Chondrocyte (in vitro differentiated cells): ENCODE measurements at regions not wholly inside any gene's neighbourhood (a gene's known extent, or its start where the extent isn't known, plus 50 kb on each side); places are given as distances from the start of the nearest gene placed in this dataset.

Source experiments
- DNase-seq: peaks from one replicate; pipeline ENCODE4 v3.0.0; 2021; ENCODE audit warnings: mixed read lengths, low spot score
- H3K27ac Mint-ChIP-seq: one replicate; pipeline ENCODE4 v1.8.0; 2021; ENCODE audit warnings: mild to moderate bottlenecking, moderate library complexity, mixed read lengths; ENCODE audit not compliant: unreplicated experiment
- H3K27me3 Mint-ChIP-seq: 2 replicates; pipeline ENCODE4 v1.8.0; 2021; ENCODE audit warnings: low read depth, mixed read lengths
- H3K36me3 Mint-ChIP-seq: 2 replicates; pipeline ENCODE4 v1.8.0; 2021; ENCODE audit warnings: low read depth, mixed read lengths
- H3K4me1 Mint-ChIP-seq: 2 replicates; pipeline ENCODE4 v1.8.0; 2021; ENCODE audit warnings: low read depth, mild to moderate bottlenecking, mixed read lengths
- H3K4me3 Mint-ChIP-seq: one replicate; pipeline ENCODE4 v1.8.0; 2021; ENCODE audit warnings: mild to moderate bottlenecking, moderate library complexity, mixed read lengths; ENCODE audit not compliant: unreplicated experiment
- H3K9me3 Mint-ChIP-seq: 2 replicates; pipeline ENCODE4 v1.8.0; 2021; ENCODE audit warnings: low read depth, mixed read lengths
- TF ChIP-seq, protein P1 (sequence below): fragments of 200-600 bp; sonication (generic); IDR thresholded peaks from 2 replicates; pipeline ENCODE4 v1.5.0; 2021; ENCODE audit warnings: antibody characterized with exemption, mild to moderate bottlenecking, moderate library complexity

DNA sequence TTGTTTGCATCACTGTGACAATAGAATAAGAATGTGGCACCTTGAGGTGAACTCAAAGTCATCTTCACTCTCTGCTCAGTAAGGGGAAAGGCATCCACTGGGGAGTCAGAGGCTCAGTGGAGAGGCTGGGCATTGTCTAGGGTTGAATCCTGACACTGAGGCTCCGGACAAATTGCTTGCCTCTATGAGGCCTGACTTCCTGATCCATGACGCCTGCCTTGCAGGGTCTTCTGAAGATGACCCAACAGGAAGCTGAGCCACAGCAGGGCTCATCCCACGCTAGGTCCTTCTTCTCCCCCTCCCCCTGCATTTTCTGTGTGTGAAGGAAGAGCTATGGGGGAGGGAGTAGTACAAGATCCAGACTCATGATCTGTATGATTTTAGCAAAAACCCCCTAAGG is 265.1 kb downstream of the SH3BP4 start:
- Mint-ChIP-seq H3K4me1 (no peaks in the 10 kb centered on the region), H3K27ac (no peak overlapping the region), H3K27me3 (no peaks in the 10 kb centered on the region), H3K4me3 (no peak overlapping the region), H3K9me3 (no peaks in the 10 kb centered on the region), H3K36me3 (peaks cover 1% of the 10 kb centered on the region)
- TF ChIP-seq, protein P1, sequence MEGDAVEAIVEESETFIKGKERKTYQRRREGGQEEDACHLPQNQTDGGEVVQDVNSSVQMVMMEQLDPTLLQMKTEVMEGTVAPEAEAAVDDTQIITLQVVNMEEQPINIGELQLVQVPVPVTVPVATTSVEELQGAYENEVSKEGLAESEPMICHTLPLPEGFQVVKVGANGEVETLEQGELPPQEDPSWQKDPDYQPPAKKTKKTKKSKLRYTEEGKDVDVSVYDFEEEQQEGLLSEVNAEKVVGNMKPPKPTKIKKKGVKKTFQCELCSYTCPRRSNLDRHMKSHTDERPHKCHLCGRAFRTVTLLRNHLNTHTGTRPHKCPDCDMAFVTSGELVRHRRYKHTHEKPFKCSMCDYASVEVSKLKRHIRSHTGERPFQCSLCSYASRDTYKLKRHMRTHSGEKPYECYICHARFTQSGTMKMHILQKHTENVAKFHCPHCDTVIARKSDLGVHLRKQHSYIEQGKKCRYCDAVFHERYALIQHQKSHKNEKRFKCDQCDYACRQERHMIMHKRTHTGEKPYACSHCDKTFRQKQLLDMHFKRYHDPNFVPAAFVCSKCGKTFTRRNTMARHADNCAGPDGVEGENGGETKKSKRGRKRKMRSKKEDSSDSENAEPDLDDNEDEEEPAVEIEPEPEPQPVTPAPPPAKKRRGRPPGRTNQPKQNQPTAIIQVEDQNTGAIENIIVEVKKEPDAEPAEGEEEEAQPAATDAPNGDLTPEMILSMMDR: no peak
- DNase-seq: no peak

DNA sequence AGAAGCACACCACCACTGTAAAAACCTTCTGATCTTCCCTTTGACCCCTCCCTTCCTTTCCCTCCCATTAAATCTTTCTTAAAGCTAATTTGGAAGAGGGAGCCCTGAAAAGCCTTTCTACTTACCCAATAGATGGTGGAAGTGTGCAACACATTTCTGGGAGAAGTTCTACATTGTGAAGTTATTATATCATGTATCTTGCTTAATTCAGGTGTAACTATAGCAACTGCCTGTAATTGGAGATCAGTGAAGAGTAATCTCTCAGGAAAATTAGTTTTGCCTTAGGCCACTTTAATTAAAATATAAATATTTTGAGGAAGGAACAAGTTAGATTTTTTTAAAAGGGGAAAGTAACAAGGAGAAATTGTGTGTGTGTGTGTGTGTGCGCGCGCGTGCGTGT is 266.0 kb downstream of the SH3BP4 start:
- no peak for DNase-seq
- Mint-ChIP-seq H3K9me3 (no peaks in the 10 kb centered on the region), H3K27ac (no peak overlapping the region), H3K36me3 (peaks cover 1% of the 10 kb centered on the region), H3K27me3 (no peaks in the 10 kb centered on the region), H3K4me3 (no peak overlapping the region), H3K4me1 (no peaks in the 10 kb centered on the region)
- TF ChIP-seq, protein P1: no peak

DNA sequence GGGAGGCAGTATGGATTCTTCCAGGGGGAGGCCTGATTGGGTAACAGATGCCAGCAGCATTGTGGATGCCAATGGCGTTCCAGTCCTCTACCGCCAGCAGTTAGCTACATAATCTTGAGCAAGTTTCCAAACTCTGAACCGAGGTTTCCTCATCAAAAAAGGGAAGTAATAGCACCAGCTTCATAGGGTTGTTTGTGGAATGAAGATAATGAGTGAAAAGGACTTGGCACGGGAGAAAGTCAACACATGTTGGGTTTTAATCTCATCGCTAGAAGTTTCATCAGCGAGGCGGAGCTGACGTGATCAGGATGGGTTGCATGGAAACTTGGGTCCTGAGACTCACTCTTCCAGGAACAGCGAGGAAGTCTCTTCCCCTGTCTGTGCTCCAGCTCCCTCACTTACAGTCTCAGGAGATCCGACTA is 266.7 kb downstream of the SH3BP4 start:
- H3K27ac Mint-ChIP-seq: no peak overlapping the region
- H3K4me1 Mint-ChIP-seq: no peaks in the 10 kb centered on the region
- H3K36me3 Mint-ChIP-seq: no peaks in the 10 kb centered on the region
- H3K4me3 Mint-ChIP-seq: no peak overlapping the region
- peaks cover under 1% of the 10 kb centered on the region for H3K9me3 Mint-ChIP-seq
- TF ChIP-seq, protein P1: no peak
- no peaks in the 10 kb centered on the region for H3K27me3 Mint-ChIP-seq
- DNase-seq: no peak

DNA sequence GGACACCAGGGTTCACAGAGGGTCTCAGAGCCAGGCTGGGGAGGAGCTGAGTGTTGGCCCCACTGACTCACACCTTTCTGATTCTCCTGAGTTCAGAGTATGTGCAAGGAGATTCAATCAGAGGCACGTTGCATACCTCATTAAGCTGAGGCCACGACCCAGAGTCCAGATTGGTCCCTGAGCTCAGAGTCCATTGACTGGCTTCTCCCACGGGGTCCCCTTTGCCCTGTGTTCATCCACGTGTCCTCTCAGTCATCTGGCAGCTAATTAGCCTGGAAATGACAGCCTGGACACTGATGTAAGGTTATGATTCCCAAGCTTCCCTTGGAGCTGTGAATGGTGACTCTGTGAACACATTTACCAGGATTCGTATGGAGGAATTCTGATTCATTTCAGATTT is 267.2 kb downstream of the SH3BP4 start:
- H3K4me1 Mint-ChIP-seq: no peaks in the 10 kb centered on the region
- DNase-seq: no peak
- no peak overlapping the region for H3K4me3 Mint-ChIP-seq
- no peak overlapping the region for H3K27ac Mint-ChIP-seq
- H3K27me3 Mint-ChIP-seq: no peaks in the 10 kb centered on the region
- TF ChIP-seq, protein P1: no peak
- H3K9me3 Mint-ChIP-seq: peaks cover 6% of the 10 kb centered on the region
- no peaks in the 10 kb centered on the region for H3K36me3 Mint-ChIP-seq

DNA sequence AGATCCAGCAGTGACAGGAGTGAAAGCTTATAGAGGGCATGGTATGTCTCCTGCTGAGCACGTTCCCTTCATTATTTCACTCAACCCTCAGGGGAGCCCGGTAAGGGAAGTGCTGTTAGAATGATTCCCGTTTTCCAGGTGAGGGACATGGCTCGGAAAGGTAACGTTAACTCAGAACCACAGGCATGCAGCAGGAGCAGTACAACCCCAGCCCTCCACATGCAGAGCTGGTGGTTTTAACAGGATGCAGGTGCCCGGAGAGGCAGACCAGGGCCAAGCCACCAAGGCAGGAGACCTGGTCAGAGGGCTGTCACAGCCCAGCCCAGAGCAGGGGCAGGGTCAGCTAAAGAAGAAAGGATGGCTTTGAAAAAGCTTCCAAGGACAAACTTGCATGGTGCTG is 268.5 kb downstream of the SH3BP4 start:
- H3K4me3 Mint-ChIP-seq: no peak overlapping the region
- H3K27ac Mint-ChIP-seq: no peak overlapping the region
- H3K36me3 Mint-ChIP-seq: no peaks in the 10 kb centered on the region
- DNase-seq: no peak
- TF ChIP-seq, protein P1: no peak
- H3K4me1 Mint-ChIP-seq: no peaks in the 10 kb centered on the region
- H3K9me3 Mint-ChIP-seq: peaks cover 9% of the 10 kb centered on the region
- H3K27me3 Mint-ChIP-seq: no peaks in the 10 kb centered on the region
